RKO (cell line): ENCODE measurements at regions not wholly inside any gene's neighbourhood (a gene's known extent, or its start where the extent isn't known, plus 50 kb on each side); places are given as distances from the start of the nearest gene placed in this dataset.

Source experiments
- DNase-seq: peaks from one replicate; pipeline ENCODE4 v3.0.0-alpha.2; 2016; ENCODE audit warnings: low spot score

- DNase-seq, result no peak
Observed at GRCh38 chr18:55779691-55780585, 191.9 kb upstream of the TCF4 start.

GRCh38 chr18:55778788-55779690 lies 191.0 kb upstream of the TCF4 start:
- no peak for DNase-seq

DNA sequence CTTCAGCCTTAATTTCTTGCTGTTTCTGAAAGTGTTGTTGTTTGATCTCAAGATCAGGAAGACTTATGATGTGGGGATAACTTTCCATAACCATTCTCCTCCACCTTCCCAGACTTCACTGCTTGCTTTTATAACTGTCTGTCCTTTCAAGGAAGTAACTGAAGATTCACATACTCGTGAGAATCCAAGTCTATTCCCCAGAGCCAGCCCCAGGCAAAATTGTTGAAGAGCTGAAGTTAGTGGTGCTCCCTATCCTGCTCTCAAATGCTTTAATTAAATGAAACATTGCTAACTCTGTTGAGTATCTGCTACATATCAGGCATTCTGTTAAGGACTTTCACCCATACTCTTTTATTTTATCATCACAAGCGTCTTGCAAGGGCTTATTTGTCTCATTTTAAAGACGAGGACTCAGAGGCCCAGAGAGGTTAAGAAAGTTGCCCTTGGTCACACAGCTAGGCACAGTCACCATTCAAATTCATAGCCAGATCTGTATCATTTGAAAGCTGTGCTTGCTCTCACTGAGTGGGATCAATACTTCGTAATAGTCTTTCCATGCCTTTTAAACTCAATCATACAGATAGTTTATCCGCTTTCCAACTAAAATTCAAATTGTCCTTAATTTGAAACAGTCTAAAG lies 189.8 kb upstream of the TCF4 start:
- no peak for DNase-seq

- no peak for DNase-seq
Observed at GRCh38 chr18:55775972-55776371, 188.0 kb upstream of the TCF4 start.

DNA sequence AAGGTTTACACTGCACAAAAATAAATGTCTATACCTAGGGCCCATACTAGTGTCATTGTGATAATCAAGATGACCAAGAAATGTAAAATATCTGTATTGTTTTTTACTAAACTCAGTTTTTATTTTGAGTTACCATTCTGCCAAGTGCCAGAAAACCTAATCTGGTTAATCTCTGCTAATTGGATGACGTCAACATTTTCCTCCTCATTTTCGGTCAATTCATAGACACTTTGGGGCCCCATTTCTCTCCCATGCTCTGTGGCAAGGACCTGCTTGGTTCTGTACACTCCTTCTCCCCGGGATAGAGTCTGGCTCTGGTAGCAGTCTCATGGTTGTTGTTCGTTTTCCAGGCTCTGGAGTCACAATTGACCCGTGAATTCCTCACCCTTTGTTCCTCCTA lies 186.5 kb upstream of the TCF4 start:
- no peak for DNase-seq

DNA sequence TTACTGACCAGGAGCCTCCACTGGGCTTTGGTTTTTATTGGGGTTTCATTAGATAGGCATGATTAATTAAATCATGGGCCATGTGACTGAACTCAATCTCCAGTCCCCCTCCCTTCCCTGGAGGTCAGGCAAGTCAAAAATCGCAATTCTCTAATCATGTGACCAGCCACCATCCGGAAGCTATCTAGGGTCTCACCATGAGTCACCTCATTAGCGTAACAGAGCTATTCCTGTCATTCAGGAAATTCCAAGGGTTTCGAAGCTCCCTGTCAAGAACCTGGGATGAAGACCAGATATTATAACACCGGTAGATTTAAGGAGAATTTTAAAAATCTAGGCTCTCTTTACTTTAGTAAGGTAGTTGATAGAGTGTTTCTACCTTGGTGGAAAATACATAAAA lies 180.3 kb upstream of the TCF4 start:
- DNase-seq, result no peak

DNA sequence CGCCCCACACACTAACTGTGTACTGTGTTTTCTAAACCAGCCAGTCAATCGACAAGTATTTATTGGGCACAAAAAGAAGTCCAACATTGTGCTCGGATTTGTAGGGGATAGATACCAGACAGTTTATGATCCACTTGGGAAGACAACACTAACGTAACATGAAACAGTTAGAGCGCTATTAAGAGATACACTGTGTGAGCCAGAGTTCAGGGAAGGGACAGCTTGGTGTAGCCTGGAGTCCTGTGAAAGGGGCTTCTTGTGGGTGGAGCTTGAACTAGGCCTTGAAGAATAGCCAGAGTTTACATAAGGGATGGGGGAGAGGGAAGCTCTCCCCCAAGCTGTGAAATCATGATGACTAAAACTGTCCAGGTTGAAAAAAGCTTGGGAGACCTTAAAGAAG lies 176.4 kb upstream of the TCF4 start:
- DNase-seq, result no peak

DNA sequence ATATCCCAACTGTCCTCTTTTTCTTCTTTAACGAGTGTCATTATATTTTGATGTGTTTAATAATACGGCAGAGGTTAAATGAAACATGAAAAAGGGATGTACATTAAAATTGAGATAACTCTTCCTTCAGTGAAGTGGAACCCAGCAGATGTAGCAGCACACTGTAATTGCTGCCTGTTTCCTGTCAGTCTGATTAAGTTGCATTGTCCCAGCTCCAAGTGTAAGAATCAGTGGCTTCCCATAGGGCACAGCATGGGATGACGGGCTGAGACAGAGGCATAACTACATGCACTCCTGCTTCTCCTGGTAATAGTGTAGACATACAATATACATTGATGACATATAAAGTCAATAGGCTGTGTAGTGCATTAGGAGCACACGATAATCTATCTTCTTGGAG lies 175.8 kb upstream of the TCF4 start:
- DNase-seq, result no peak

- no peak for DNase-seq
Observed at GRCh38 chr18:55763298-55763697, 175.3 kb upstream of the TCF4 start.

- no peak for DNase-seq
Observed at GRCh38 chr18:55762424-55762823, 174.4 kb upstream of the TCF4 start.

- DNase-seq, result no peak
Observed at GRCh38 chr18:55753643-55754263, 165.8 kb upstream of the TCF4 start.

DNA sequence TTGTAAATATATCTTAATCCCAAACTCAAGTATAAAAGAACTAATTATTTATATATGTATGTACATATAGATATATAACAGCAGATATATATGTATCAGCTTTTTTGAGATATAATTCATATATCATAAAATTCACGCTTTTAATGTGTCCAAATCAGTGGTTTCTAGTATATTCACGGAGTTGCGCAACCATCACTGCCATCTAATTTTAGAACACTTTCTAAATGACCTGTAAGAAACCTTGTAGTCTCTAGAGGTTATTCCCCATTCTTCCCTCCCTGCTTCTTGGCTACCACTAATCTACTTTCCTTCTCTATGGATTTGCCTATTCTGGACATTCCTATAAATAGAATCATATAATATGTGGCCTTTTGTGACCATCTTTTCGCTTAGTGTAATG lies 163.5 kb upstream of the TCF4 start:
- DNase-seq, result no peak

DNA sequence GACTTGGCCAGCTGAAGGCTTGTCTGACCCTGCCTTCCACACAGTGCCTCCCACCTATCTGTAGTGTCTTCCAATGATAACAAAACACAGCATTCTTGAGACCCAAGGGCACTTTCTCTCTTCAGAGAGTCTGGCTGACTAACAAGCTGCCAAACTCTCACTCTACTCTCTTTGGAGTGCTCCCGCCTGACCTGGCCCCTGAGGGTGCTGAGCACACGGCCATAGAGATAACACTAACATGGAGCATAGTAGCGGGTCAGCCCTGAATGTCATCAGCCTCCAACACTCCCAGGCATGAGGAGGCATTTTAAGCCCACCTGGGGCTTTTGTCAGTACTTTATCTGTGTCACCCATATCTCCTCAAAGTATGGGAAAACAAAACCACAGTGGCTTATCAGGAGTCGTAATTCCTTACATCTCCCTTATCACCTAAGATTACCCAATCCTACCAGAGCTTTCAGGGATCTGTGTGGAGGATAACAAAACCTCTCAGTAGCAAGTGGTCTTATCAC lies 160.3 kb upstream of the TCF4 start:
- DNase-seq, result no peak

DNA sequence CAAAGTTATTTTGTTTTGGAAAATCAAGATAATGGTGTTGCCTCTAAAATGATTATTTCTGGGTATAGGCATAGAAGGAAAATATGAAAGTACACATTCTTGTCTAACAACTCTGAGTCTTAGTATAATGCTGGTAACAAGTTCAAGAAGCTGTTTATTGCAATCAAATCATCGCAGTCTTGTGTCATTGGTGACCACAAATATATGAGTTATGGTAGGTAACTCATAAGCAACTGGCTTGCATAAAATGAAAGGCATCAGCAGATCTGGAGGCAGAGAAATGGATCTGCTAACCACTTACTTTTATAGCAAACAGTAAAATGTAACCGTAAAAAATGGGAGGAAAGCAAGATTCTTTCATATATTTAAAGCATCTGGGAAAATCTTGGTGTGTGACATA lies 156.2 kb upstream of the TCF4 start:
- no peak for DNase-seq

DNA sequence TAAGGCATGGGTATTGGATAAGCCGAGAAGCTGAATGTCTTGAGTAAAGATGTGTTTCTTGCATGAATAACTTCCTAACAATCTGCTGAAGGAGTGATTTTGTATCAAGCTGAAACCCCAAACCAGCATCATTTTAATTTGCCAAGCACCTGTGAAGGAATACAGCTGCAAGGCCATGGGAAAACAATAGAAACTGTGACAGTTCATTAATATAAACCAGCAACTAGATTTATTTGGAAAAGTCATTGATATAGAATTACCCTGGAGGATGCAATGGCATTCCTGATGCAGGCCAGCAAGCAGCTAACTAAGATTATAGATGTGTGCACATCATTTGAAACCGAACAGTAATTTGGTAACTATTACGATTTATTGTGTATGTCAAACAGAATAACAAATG lies 155.7 kb upstream of the TCF4 start:
- DNase-seq, result no peak

DNA sequence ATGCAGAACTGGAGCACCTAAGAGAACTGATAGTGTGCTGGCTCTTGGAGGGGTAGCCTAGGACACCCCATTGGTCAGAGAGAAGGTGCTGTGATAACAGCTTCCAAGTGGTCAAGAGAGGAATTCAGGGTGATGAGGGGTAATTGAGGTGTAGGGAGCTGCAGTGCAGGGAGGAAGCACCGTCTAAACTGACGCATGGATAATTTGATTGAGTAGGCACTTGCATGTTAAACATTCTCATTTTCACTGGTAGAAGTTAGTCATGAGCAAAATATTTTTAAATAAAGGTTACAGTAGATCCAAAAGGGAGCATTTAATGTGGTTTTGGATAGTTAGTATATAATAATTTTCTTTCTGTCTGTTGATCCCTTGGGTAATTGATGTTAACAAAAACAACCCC lies 155.1 kb upstream of the TCF4 start:
- DNase-seq, result no peak

- no peak for DNase-seq
Observed at GRCh38 chr18:55739488-55739887, 151.5 kb upstream of the TCF4 start.

DNA sequence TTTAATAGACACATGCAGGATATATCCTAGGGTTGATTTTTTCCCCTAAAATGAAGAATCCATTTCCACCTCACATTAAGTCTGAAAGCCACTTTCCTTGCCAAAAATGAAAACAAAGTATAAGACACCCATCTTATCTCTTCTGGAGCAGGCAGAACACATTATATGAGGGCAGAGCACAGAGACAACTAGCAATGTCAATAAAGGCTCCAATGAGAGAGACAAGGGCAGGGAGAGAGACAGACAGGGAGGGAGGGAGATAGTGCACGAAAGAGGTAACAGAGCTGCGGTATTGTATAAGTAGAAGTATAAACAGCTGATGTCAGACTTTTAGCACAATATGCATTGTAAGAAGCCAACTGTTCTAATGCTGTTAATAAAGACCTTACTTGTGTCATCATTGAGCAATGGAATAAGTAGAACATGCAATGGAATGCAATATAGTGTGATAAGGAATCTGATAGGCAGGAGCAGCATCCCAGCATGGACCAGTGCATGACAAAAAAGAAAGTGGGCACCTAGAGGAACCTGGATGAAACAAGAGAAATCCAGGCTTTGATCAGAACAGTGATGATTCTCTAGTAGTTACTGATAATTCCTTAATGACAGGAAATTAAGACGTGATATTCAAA lies 150.6 kb upstream of the TCF4 start:
- no peak for DNase-seq

DNA sequence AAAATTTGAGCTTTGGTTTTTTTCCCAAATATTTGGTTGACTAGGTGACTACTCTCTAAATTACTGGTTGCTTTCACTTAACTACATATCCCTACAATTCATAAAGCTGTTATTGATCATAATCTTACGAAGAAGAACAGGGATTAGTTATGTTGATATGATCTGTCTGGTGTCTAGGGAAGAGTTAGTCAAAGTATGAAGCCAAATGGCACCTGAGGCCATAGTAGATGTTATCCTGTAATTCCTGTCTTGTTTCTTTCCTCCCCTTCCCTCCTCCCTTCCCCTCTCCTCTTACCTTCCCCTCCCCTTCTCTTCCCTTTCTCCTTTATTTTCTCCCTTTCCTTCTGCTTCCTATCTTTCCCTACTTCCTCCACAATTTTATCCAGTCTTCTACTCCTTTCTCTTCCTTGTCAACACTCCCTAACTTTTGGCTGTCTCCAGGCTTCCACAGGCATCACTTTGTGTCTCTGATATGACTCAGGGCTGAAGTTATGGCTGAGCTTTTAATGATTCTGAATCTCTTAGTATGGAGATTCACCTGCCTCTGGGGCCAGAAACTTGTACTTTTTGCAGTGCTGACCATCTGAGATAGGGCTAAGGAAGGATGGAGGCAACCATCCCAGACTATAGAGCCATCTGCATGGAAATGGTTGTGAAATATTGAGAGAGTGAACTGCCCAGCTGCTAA lies 149.9 kb upstream of the TCF4 start:
- DNase-seq, result no peak

GRCh38 chr18:55737266-55737665 lies 149.3 kb upstream of the TCF4 start:
- no peak for DNase-seq

DNA sequence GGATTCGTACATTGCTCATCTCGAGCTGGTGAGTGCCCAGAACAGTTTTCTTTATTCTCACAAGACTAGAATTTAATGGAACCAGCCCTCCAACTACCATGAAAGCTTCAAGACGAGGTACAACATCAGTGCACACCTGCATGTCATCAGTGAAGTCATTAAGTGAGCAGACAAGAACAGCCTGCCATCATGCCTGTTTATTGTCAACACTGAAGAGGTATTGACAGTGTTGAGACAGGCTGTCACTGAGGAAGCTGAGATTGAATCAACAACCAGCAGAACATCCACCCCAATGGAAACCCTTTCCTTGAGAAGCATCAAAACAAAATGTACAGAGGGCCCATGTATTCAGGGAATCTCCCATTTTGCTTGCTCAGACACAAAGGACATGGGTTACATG lies 148.0 kb upstream of the TCF4 start:
- DNase-seq, result no peak
